Right ventricle myocardium inferior (tissue), 1 donor: ENCODE measurements at regions not wholly inside any gene's neighbourhood (a gene's known extent, or its start where the extent isn't known, plus 50 kb on each side); places are given as distances from the start of the nearest gene placed in this dataset.

Experiments
- ATAC-seq: fragments of 200-7000 bp; cut with Tn5 transposase; one replicate; pipeline ENCODE4 v1.9.1; 2020; ENCODE audit warnings: mild to moderate bottlenecking, moderate library complexity
- DNase-seq: peaks from one replicate; pipeline ENCODE4 v3.0.0; 2021; ENCODE audit errors: missing footprints
- intact Hi-C: fragments of 100-400 bp; cut with DNase I; formaldehyde crosslinking; loops from one replicate; pipeline ENCODE4 v1.11.0; 2022
- donor health status: DM: no; HTN: yes; CAD: no; lungs with severe emphysema.

- DNase-seq (no peak), ATAC-seq (no peak)
- intact Hi-C loops, result no loop called here
Measured at GRCh38 chr20:39282619-39283092, 320.5 kb downstream of the DHX35 start.

GRCh38 chr20:39280875-39281274, 318.7 kb downstream of the DHX35 start:
- intact Hi-C loops, result no loop called here
- ATAC-seq, result no peak
- DNase-seq, result no peak

GRCh38 chr20:39278230-39278788, 316.2 kb downstream of the DHX35 start:
- no peak for ATAC-seq
- intact Hi-C loops, result no loop called here
- no peak for DNase-seq

- intact Hi-C loops, result no loop called here
- ATAC-seq (no peak), DNase-seq (no peak)
Measured at GRCh38 chr20:39277185-39277584, 315.0 kb downstream of the DHX35 start.

GRCh38 chr20:39270837-39271604, 308.9 kb downstream of the DHX35 start:
- intact Hi-C loops, result no loop called here
- peak; percentile 79 for ATAC-seq
- DNase-seq, result no peak

GRCh38 chr20:39269493-39270217, 307.5 kb downstream of the DHX35 start:
- DNase-seq, result no peak
- ATAC-seq, result no peak
- intact Hi-C loops, result loop anchor here (5.0 to 10.0 kb wide), 4 partner anchors 165 to 1693 kb away; no protein-coding TSS in a partner anchor

GRCh38 chr20:39268981-39269461, 306.9 kb downstream of the DHX35 start:
- ATAC-seq (peak; percentile 64), DNase-seq (peak; percentile 71)
- intact Hi-C loops, result loop anchor here (5.0 to 10.0 kb wide), 4 partner anchors 166 to 1693 kb away; no protein-coding TSS in a partner anchor

GRCh38 chr20:39268491-39268951, 306.4 kb downstream of the DHX35 start:
- DNase-seq (no peak), ATAC-seq (no peak)
- intact Hi-C loops, result loop anchor here (5.0 to 10.0 kb wide), 4 partner anchors 166 to 1694 kb away; no protein-coding TSS in a partner anchor

GRCh38 chr20:39266989-39267388, 304.8 kb downstream of the DHX35 start:
- ATAC-seq (no peak), DNase-seq (no peak)
- intact Hi-C loops, result loop anchor here (5.0 to 10.0 kb wide), 4 partner anchors 168 to 1695 kb away; no protein-coding TSS in a partner anchor

- ATAC-seq, result peak; percentile 67
- intact Hi-C loops, result loop anchor here (5.0 to 10.0 kb wide), 4 partner anchors 170 to 1698 kb away; no protein-coding TSS in a partner anchor
- DNase-seq, result no peak
Measured at GRCh38 chr20:39264506-39265172, 302.5 kb downstream of the DHX35 start.

GRCh38 chr20:39263076-39263475, 300.9 kb downstream of the DHX35 start:
- intact Hi-C loops, result loop anchor here (10.0 kb wide), 1 partner anchor 172 kb away; no protein-coding TSS in a partner anchor
- DNase-seq (no peak), ATAC-seq (no peak)

- ATAC-seq (no peak), DNase-seq (no peak)
- intact Hi-C loops, result loop anchor here (10.0 kb wide), 2 partner anchors 145 to 175 kb away; no protein-coding TSS in a partner anchor
Measured at GRCh38 chr20:39259808-39260207, 297.7 kb downstream of the DHX35 start.

- intact Hi-C loops, result loop anchor here (10.0 kb wide), 1 partner anchor 144 kb away; no protein-coding TSS in a partner anchor
- DNase-seq (no peak), ATAC-seq (peak; percentile 37)
Measured at GRCh38 chr20:39259010-39259803, 297.1 kb downstream of the DHX35 start.

- ATAC-seq (no peak), DNase-seq (no peak)
- intact Hi-C loops, result loop anchor here (10.0 kb wide), 1 partner anchor 143 kb away; no protein-coding TSS in a partner anchor
Measured at GRCh38 chr20:39258253-39258652, 296.1 kb downstream of the DHX35 start.

- DNase-seq (no peak), ATAC-seq (no peak)
- intact Hi-C loops, result loop anchor here (10.0 kb wide), 1 partner anchor 138 kb away; no protein-coding TSS in a partner anchor
Measured at GRCh38 chr20:39253051-39253755, 291.1 kb downstream of the DHX35 start.

- intact Hi-C loops, result loop anchor here (10.0 kb wide), 1 partner anchor 137 kb away; no protein-coding TSS in a partner anchor
- no peak for DNase-seq
- no peak for ATAC-seq
Measured at GRCh38 chr20:39252035-39252434, 289.9 kb downstream of the DHX35 start.

GRCh38 chr20:39249798-39250197, 287.7 kb downstream of the DHX35 start:
- intact Hi-C loops, result loop anchor here (10.0 kb wide), 1 partner anchor 135 kb away; no protein-coding TSS in a partner anchor
- no peak for ATAC-seq
- DNase-seq, result no peak
